Trophoblast cell (in vitro differentiated cells and primary cell): ENCODE measurements at regions not wholly inside any gene's neighbourhood (a gene's known extent, or its start where the extent isn't known, plus 50 kb on each side); places are given as distances from the start of the nearest gene placed in this dataset.

ENCODE experiments used
- DNase-seq, 2 donors: peaks; one replicate each; pipeline ENCODE4 v3.0.0-alpha.2; 2016
- H2AFZ ChIP-seq: 2 replicates; pipeline ENCODE4 v1.6.1; 2013; ENCODE audit warnings: low read length, moderate library complexity, mild to moderate bottlenecking; ENCODE audit not compliant: insufficient read depth, poor library complexity
- H2AK5ac ChIP-seq: 2 replicates; pipeline ENCODE4 v1.6.1; 2013; ENCODE audit warnings: mild to moderate bottlenecking, low read length
- H2BK120ac ChIP-seq: 2 replicates; pipeline ENCODE4 v1.6.1; 2013; ENCODE audit warnings: low read length, mild to moderate bottlenecking, moderate library complexity; ENCODE audit not compliant: insufficient read depth, poor library complexity
- H2BK12ac ChIP-seq: 2 replicates; pipeline ENCODE4 v1.6.1; 2013; ENCODE audit warnings: mild to moderate bottlenecking, low read length, moderate library complexity
- H2BK5ac ChIP-seq: 2 replicates; pipeline ENCODE4 v1.6.1; 2013; ENCODE audit warnings: low read length, low read depth, moderate library complexity, mild to moderate bottlenecking; ENCODE audit not compliant: poor library complexity
- H3K14ac ChIP-seq: 2 replicates; pipeline ENCODE4 v1.6.1; 2013; ENCODE audit warnings: mild to moderate bottlenecking, low read length
- H3K18ac ChIP-seq: 2 replicates; pipeline ENCODE4 v1.6.1; 2013; ENCODE audit warnings: mild to moderate bottlenecking, low read length
- H3K23ac ChIP-seq: 2 replicates; pipeline ENCODE4 v1.6.1; 2013; ENCODE audit warnings: low read length
- H3K27ac ChIP-seq: 2 replicates; pipeline ENCODE4 v1.5.1; 2013; ENCODE audit warnings: low read depth, mild to moderate bottlenecking, inconsistent platforms, low read length, moderate library complexity
- H3K27me3 ChIP-seq: 2 replicates; pipeline ENCODE4 v1.6.1; 2013; ENCODE audit warnings: inconsistent platforms, mild to moderate bottlenecking, low read length, moderate library complexity; ENCODE audit not compliant: insufficient read depth
- H3K36me3 ChIP-seq, 2 experiments: 1 replicate in 1 of 2; 2 replicates in 1 of 2; pipeline ENCODE4 v1.6.1; 2013; ENCODE audit warnings: low read length in 2 of 2, mild to moderate bottlenecking in 2 of 2, moderate library complexity in 1 of 2; ENCODE audit not compliant: insufficient read depth in 2 of 2, control insufficient read depth in 1 of 2
- H3K4ac ChIP-seq: 2 replicates; pipeline ENCODE4 v1.6.1; 2013; ENCODE audit warnings: low read depth, mild to moderate bottlenecking, low read length, moderate library complexity
- H3K4me1 ChIP-seq, 2 experiments: 1 replicate in 1 of 2; 2 replicates in 1 of 2; pipeline ENCODE4 v1.6.1; 2013; ENCODE audit warnings: low read length in 2 of 2, mild to moderate bottlenecking in 2 of 2, moderate library complexity in 1 of 2; ENCODE audit not compliant: insufficient read depth in 2 of 2, control insufficient read depth in 1 of 2
- H3K4me2 ChIP-seq: 2 replicates; pipeline ENCODE4 v1.6.1; 2013; ENCODE audit warnings: inconsistent platforms, mild to moderate bottlenecking, low read length, moderate library complexity
- H3K4me3 ChIP-seq: 2 replicates; pipeline ENCODE4 v1.5.1; 2013; ENCODE audit warnings: mild to moderate bottlenecking, low read depth, low read length, inconsistent platforms
- H3K79me1 ChIP-seq: one replicate; pipeline ENCODE4 v1.6.1; 2013; ENCODE audit warnings: low read length
- H3K79me2 ChIP-seq: 2 replicates; pipeline ENCODE4 v1.6.1; 2013; ENCODE audit warnings: low read length, mild to moderate bottlenecking; ENCODE audit not compliant: control insufficient read depth, insufficient read depth, poor library complexity
- H3K9ac ChIP-seq: 2 replicates; pipeline ENCODE4 v1.6.1; 2013; ENCODE audit warnings: mild to moderate bottlenecking, low read length
- H3K9me3 ChIP-seq: 2 replicates; pipeline ENCODE4 v1.6.1; 2013; ENCODE audit warnings: low read depth, mild to moderate bottlenecking, control low read depth, inconsistent platforms, low read length; ENCODE audit not compliant: insufficient read depth
- H4K12ac ChIP-seq: 2 replicates; pipeline ENCODE4 v1.6.1; 2013; ENCODE audit warnings: low read depth, mild to moderate bottlenecking, low read length, moderate library complexity
- H4K8ac ChIP-seq: 2 replicates; pipeline ENCODE4 v1.6.1; 2013; ENCODE audit warnings: low read depth, mild to moderate bottlenecking, low read length, moderate library complexity
- H4K91ac ChIP-seq: one replicate; pipeline ENCODE4 v1.6.1; 2013; ENCODE audit warnings: low read depth, mild to moderate bottlenecking, low read length, moderate library complexity
- WGBS: extraction: QIAGEN DNeasy Blood & Tissue Kit; methylation state at CpG from one replicate; pipeline ENCODE4 v1.1.7; 2013; ENCODE audit warnings: missing lambda C conversion rate; ENCODE audit not compliant: insufficient read length, insufficient coverage; ENCODE audit errors: extremely low coverage; 5-methylcytosine and 5-hydroxymethylcytosine counted together

- H3K36me3 ChIP-seq = no peaks in the 10 kb centered on the region
- no peak overlapping the region for H3K27ac ChIP-seq
These were observed 341.7 kb upstream of the NDST3 start for GRCh38 chr4:117692538-117692937.

GRCh38 chr4:117699595-117699994, 334.7 kb upstream of the NDST3 start:
- H3K14ac ChIP-seq = no peak overlapping the region
- H3K79me1 ChIP-seq = no peaks in the 10 kb centered on the region
- H2BK120ac ChIP-seq = no peak overlapping the region
- H2BK5ac ChIP-seq = no peak overlapping the region
- H3K36me3 ChIP-seq = no peaks in the 10 kb centered on the region
- no peak overlapping the region for H4K91ac ChIP-seq
- H3K9ac ChIP-seq = no peak overlapping the region
- no peak overlapping the region for H3K4ac ChIP-seq
- H3K4me2 ChIP-seq = no peak overlapping the region
- H2AFZ ChIP-seq = no peak overlapping the region
- H4K12ac ChIP-seq = no peak overlapping the region
- WGBS = no CpG with 5 or more reads among the region's 2 CpGs
- no peak overlapping the region for H3K27ac ChIP-seq
- H3K79me2 ChIP-seq = no peaks in the 10 kb centered on the region
- no peaks in the 10 kb centered on the region for H3K9me3 ChIP-seq
- H2AK5ac ChIP-seq = no peak overlapping the region
- DNase-seq = no peak
- H3K18ac ChIP-seq = no peak overlapping the region
- no peaks in the 10 kb centered on the region for H3K27me3 ChIP-seq
- H3K4me3 ChIP-seq = no peak overlapping the region
- H2BK12ac ChIP-seq = no peak overlapping the region
- no peak overlapping the region for H3K23ac ChIP-seq
- H3K4me1 ChIP-seq = no peaks in the 10 kb centered on the region
- no peak overlapping the region for H4K8ac ChIP-seq

More at GRCh38 chr4:117692538-117692937, 341.7 kb upstream of the NDST3 start:
- Histone ChIP-seq H3K4me2 (no peak overlapping the region), H4K12ac (no peak overlapping the region), H4K91ac (no peak overlapping the region), H2AK5ac (no peak overlapping the region), H3K4ac (no peak overlapping the region), H3K9me3 (no peaks in the 10 kb centered on the region), H3K79me1 (no peaks in the 10 kb centered on the region), H3K4me3 (no peak overlapping the region), H3K18ac (no peak overlapping the region), H2BK120ac (no peak overlapping the region), H4K8ac (no peak overlapping the region), H3K27me3 (no peaks in the 10 kb centered on the region), H2BK12ac (no peak overlapping the region), H3K79me2 (no peaks in the 10 kb centered on the region), H3K4me1 (peaks cover 0 to 4% of the 10 kb centered on the region in 2 experiments), H3K23ac (no peak overlapping the region), H2BK5ac (no peak overlapping the region), H3K9ac (no peak overlapping the region), H3K14ac (no peak overlapping the region), H2AFZ (no peak overlapping the region)
- no peak for DNase-seq
- no CpG with 5 or more reads among the region's 1 CpG for WGBS

DNA sequence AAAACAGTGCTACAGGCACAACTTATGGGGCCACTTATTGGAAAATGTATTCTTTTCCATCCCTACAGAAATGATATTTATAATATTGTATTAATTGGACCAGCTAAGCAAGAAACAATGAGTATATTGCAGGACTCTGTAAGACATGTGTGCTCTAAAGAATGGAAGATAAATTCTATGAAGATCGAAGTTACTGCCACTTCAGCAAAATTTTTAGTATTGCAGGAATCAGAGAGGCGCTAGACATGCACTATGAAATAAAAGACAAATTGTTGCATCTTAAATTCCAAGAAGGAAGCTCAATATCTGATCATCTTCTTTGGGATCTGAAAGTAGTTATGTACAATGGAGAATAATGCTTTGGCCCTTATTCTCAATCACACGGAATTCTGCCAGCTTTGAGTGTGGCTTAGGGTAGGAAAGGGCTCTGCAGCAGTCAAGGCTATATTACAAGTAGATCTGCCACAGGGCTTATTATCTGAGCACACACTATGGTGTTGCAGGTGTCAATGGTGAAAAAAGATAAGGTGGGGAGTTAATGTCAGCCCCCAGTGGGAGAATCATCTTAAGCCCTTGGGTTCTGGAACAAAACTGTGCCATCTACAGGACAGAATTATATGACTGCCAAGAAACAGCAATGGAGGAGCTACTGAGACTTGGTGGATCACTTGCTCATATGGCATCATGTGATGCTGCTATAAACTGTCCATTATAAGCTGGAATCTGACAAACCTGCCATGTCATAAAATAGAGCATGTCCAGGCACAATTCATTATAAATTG, 334.0 kb upstream of the NDST3 start:
- no peaks in the 10 kb centered on the region for H3K36me3 ChIP-seq
- H3K79me2 ChIP-seq = no peaks in the 10 kb centered on the region
- H3K4me2 ChIP-seq = no peak overlapping the region
- no peak overlapping the region for H3K9ac ChIP-seq
- H3K18ac ChIP-seq = no peak overlapping the region
- no peak overlapping the region for H2BK120ac ChIP-seq
- no peak overlapping the region for H4K91ac ChIP-seq
- no peaks in the 10 kb centered on the region for H3K9me3 ChIP-seq
- no peak overlapping the region for H3K27ac ChIP-seq
- no peak overlapping the region for H3K23ac ChIP-seq
- no peak overlapping the region for H2AK5ac ChIP-seq
- no peak overlapping the region for H2BK5ac ChIP-seq
- no peak overlapping the region for H3K4me3 ChIP-seq
- no peak overlapping the region for H2BK12ac ChIP-seq
- peak in 1 of 2 donors; percentile 26 for DNase-seq
- no peak overlapping the region for H4K8ac ChIP-seq
- no peak overlapping the region for H2AFZ ChIP-seq
- H3K79me1 ChIP-seq = no peaks in the 10 kb centered on the region
- H3K14ac ChIP-seq = no peak overlapping the region
- no peak overlapping the region for H3K4ac ChIP-seq
- no peak overlapping the region for H4K12ac ChIP-seq
- no CpG with 5 or more reads among the region's 3 CpGs for WGBS
- H3K4me1 ChIP-seq = no peaks in the 10 kb centered on the region
- H3K27me3 ChIP-seq = no peaks in the 10 kb centered on the region

GRCh38 chr4:117702353-117702752, 331.9 kb upstream of the NDST3 start:
- no peak overlapping the region for H4K91ac ChIP-seq
- H3K4me2 ChIP-seq = no peak overlapping the region
- H2BK12ac ChIP-seq = no peak overlapping the region
- H2AK5ac ChIP-seq = no peak overlapping the region
- no peak overlapping the region for H2AFZ ChIP-seq
- H3K9me3 ChIP-seq = no peaks in the 10 kb centered on the region
- H4K8ac ChIP-seq = no peak overlapping the region
- H3K23ac ChIP-seq = no peak overlapping the region
- no peak overlapping the region for H2BK120ac ChIP-seq
- no peaks in the 10 kb centered on the region for H3K79me1 ChIP-seq
- H3K9ac ChIP-seq = no peak overlapping the region
- no peak overlapping the region for H3K4me3 ChIP-seq
- H3K4ac ChIP-seq = no peak overlapping the region
- no peak overlapping the region for H2BK5ac ChIP-seq
- H3K79me2 ChIP-seq = no peaks in the 10 kb centered on the region
- no peak overlapping the region for H4K12ac ChIP-seq
- H3K36me3 ChIP-seq = no peaks in the 10 kb centered on the region
- no peak overlapping the region for H3K27ac ChIP-seq
- DNase-seq = no peak
- no peak overlapping the region for H3K14ac ChIP-seq
- no peak overlapping the region for H3K18ac ChIP-seq
- H3K4me1 ChIP-seq = no peaks in the 10 kb centered on the region
- no peaks in the 10 kb centered on the region for H3K27me3 ChIP-seq
- WGBS = 100% methylated on average over 2 of the region's 3 CpGs
